Neural progenitor cell (in vitro differentiated cells): ENCODE measurements at regions not wholly inside any gene's neighbourhood (a gene's known extent, or its start where the extent isn't known, plus 50 kb on each side); places are given as distances from the start of the nearest gene placed in this dataset.
"Not testable (repeated sequence)": the region's sequence is repeated elsewhere in the genome, so short reads cannot be mapped to it uniquely, and the experiment has no call there.

Experiments
- DNase-seq: peaks from one replicate; pipeline ENCODE4 v3.0.0-alpha.2; 2016; ENCODE audit warnings: low spot score
- H2AFZ ChIP-seq: fragments of 200-600 bp; sonication (generic); replicated peaks from 2 replicates; pipeline ENCODE4 v1.6.1; 2016; ENCODE audit warnings: antibody characterized with exemption
- H3F3A ChIP-seq: fragments of 200-600 bp; sonication (generic); 2 replicates; pipeline ENCODE4 v1.6.1; 2016; ENCODE audit warnings: antibody characterized with exemption, low read depth
- H3K27ac ChIP-seq: fragments of 200-600 bp; sonication (generic); 2 replicates; pipeline ENCODE4 v1.5.1; 2016; ENCODE audit warnings: mild to moderate bottlenecking
- H3K27me3 ChIP-seq: fragments of 200-600 bp; sonication (generic); 2 replicates; pipeline ENCODE4 v1.6.1; 2016; ENCODE audit warnings: mild to moderate bottlenecking, moderate library complexity
- H3K36me3 ChIP-seq: fragments of 200-600 bp; sonication (generic); 2 replicates; pipeline ENCODE4 v1.5.1; 2016
- H3K4me1 ChIP-seq: fragments of 200-600 bp; sonication (generic); 2 replicates; pipeline ENCODE4 v1.6.1; 2016; ENCODE audit warnings: mixed run types
- H3K4me2 ChIP-seq: fragments of 200-600 bp; sonication (generic); 2 replicates; pipeline ENCODE4 v1.6.1; 2016
- H3K4me3 ChIP-seq: fragments of 200-600 bp; sonication (generic); 2 replicates; pipeline ENCODE4 v1.5.1; 2016
- H3K79me2 ChIP-seq: fragments of 200-600 bp; sonication (generic); 2 replicates; pipeline ENCODE4 v1.6.1; 2016; ENCODE audit warnings: low read depth
- H3K9ac ChIP-seq: fragments of 200-600 bp; sonication (generic); 2 replicates; pipeline ENCODE4 v1.6.1; 2016
- H3K9me3 ChIP-seq: fragments of 200-600 bp; sonication (generic); 2 replicates; pipeline ENCODE4 v1.5.1; 2016; ENCODE audit warnings: low read depth
- H4K20me1 ChIP-seq: fragments of 200-600 bp; sonication (generic); 2 replicates; pipeline ENCODE4 v1.6.1; 2016; ENCODE audit warnings: low read depth
- H3K27ac Mint-ChIP-seq: 3 replicates; pipeline ENCODE4 v1.8.0; 2021; ENCODE audit warnings: mixed read lengths
- H3K27me3 Mint-ChIP-seq: 2 replicates; pipeline ENCODE4 v1.8.0; 2022; ENCODE audit warnings: low read depth, mild to moderate bottlenecking, inconsistent platforms, moderate library complexity, mixed read lengths; ENCODE audit not compliant: insufficient read depth
- H3K36me3 Mint-ChIP-seq: 3 replicates; pipeline ENCODE4 v1.8.0; 2021; ENCODE audit warnings: mixed read lengths
- H3K4me1 Mint-ChIP-seq: 3 replicates; pipeline ENCODE4 v1.8.0; 2021; ENCODE audit warnings: mixed read lengths
- H3K4me3 Mint-ChIP-seq: 3 replicates; pipeline ENCODE4 v1.8.0; 2021; ENCODE audit warnings: mild to moderate bottlenecking, moderate library complexity, mixed read lengths
- H3K9me3 Mint-ChIP-seq: 3 replicates; pipeline ENCODE4 v1.8.0; 2020; ENCODE audit warnings: mixed read lengths
- EZH2 ChIP-seq: fragments of 200-600 bp; sonication (generic); IDR thresholded peaks from 2 replicates; pipeline ENCODE4 v1.6.1; 2017; ENCODE audit warnings: antibody characterized with exemption, mild to moderate bottlenecking, moderate library complexity
- EZH2phosphoT487 ChIP-seq: fragments of 200-600 bp; sonication (generic); IDR thresholded peaks from 2 replicates; pipeline ENCODE4 v1.6.1; 2017; ENCODE audit warnings: antibody characterized with exemption
- TF ChIP-seq, protein P1 (sequence below): fragments of 200-600 bp; sonication (generic); IDR thresholded peaks from 2 replicates; pipeline ENCODE4 v1.5.1; 2017; ENCODE audit warnings: antibody characterized with exemption, mild to moderate bottlenecking

GRCh38 chr2:235105821-235106359 is 154.1 kb downstream of the SH3BP4 start:
- Histone ChIP-seq H3K4me2 (no peak overlapping the region), H3K9ac (no peak overlapping the region), H3F3A (peaks cover 3% of the 10 kb centered on the region), H4K20me1 (no peaks in the 10 kb centered on the region), H3K4me3 (no peak overlapping the region), H3K27ac (no peak overlapping the region), H3K36me3 (no peaks in the 10 kb centered on the region), H3K27me3 (no peaks in the 10 kb centered on the region), H3K79me2 (no peaks in the 10 kb centered on the region), H2AFZ (no peak overlapping the region), H3K4me1 (peaks cover 3% of the 10 kb centered on the region), H3K9me3 (no peaks in the 10 kb centered on the region)
- H3K27me3 Mint-ChIP-seq = peaks cover 9% of the 10 kb centered on the region
- H3K9me3 Mint-ChIP-seq = peaks cover 5% of the 10 kb centered on the region
- no peak for DNase-seq
- no peak overlapping the region for H3K4me3 Mint-ChIP-seq
- H3K4me1 Mint-ChIP-seq = peaks cover 37% of the 10 kb centered on the region
- no peaks in the 10 kb centered on the region for H3K36me3 Mint-ChIP-seq
- peak overlapping the region; percentile 71 for H3K27ac Mint-ChIP-seq
- no peak for TF ChIP-seq EZH2phosphoT487
- TF ChIP-seq, protein P1, sequence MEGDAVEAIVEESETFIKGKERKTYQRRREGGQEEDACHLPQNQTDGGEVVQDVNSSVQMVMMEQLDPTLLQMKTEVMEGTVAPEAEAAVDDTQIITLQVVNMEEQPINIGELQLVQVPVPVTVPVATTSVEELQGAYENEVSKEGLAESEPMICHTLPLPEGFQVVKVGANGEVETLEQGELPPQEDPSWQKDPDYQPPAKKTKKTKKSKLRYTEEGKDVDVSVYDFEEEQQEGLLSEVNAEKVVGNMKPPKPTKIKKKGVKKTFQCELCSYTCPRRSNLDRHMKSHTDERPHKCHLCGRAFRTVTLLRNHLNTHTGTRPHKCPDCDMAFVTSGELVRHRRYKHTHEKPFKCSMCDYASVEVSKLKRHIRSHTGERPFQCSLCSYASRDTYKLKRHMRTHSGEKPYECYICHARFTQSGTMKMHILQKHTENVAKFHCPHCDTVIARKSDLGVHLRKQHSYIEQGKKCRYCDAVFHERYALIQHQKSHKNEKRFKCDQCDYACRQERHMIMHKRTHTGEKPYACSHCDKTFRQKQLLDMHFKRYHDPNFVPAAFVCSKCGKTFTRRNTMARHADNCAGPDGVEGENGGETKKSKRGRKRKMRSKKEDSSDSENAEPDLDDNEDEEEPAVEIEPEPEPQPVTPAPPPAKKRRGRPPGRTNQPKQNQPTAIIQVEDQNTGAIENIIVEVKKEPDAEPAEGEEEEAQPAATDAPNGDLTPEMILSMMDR = no peak
- TF ChIP-seq EZH2 = no peak

DNA sequence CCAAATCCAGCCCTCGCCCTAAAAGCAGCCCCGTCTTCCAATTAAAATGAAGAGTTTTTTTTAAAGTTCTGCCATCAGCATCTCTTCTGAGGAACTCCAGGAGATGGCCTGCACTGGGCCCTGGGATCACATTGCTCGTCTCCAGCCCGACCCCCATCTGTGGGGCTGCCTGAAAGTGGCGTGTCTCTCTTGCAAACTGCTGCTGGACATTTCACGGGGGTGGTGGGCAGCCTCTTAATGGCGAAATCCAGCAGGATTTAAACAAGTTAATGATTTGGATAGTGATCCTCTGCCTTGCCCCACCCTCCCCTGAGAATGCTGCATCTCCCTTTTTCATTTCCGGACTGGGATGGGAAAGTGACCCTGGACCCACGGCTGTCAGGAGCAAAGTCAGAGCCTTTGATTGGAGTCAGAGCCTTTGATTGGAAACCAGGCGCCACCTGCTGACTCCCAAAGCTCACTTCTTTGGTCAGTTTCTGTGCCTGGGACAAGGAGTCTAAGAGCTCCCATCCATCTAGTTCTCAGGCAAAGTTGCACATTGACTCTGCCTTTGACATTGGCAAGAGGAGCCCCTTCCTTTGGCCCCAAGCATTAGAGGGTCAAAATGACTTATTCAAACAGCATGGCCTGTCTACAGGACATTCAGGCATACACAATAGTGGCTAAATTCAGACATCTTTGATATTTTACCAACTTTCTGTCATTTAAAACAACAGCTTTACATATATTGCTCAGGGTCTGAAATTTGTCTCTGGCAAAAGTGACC is 155.2 kb downstream of the SH3BP4 start:
- Histone ChIP-seq H4K20me1 (no peaks in the 10 kb centered on the region), H2AFZ (no peak overlapping the region), H3K27me3 (no peaks in the 10 kb centered on the region), H3K36me3 (no peaks in the 10 kb centered on the region), H3K4me2 (no peak overlapping the region), H3K4me1 (peaks cover 3% of the 10 kb centered on the region), H3K9ac (no peak overlapping the region), H3K79me2 (no peaks in the 10 kb centered on the region), H3K27ac (no peak overlapping the region), H3F3A (peaks cover 3% of the 10 kb centered on the region), H3K4me3 (no peak overlapping the region), H3K9me3 (no peaks in the 10 kb centered on the region)
- peak overlapping the region; percentile 62 for H3K27ac Mint-ChIP-seq
- peaks cover 9% of the 10 kb centered on the region for H3K27me3 Mint-ChIP-seq
- H3K4me1 Mint-ChIP-seq = peaks cover 37% of the 10 kb centered on the region
- peaks cover 5% of the 10 kb centered on the region for H3K9me3 Mint-ChIP-seq
- peak; percentile 84 for DNase-seq
- no peak for TF ChIP-seq EZH2phosphoT487
- TF ChIP-seq, protein P1 = peak; percentile 78
- H3K4me3 Mint-ChIP-seq = no peak overlapping the region
- no peaks in the 10 kb centered on the region for H3K36me3 Mint-ChIP-seq

DNA sequence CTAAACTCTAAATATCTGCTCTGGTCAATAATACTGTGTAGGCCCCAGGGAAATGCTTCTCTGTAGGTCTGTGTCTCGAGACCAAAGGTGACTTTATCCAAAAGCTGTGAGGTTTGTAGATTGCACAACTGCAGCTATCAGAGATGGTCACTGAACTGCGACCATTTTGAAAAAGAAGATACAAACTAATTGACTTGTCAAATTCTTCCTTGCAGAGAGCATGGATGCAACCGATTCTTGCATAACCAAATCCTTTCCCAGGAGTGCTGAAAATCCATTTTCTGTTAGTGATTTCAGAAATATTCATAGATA is 155.8 kb downstream of the SH3BP4 start:
- no peak overlapping the region for H3K9ac ChIP-seq
- H3K79me2 ChIP-seq = no peaks in the 10 kb centered on the region
- H3K4me2 ChIP-seq = no peak overlapping the region
- peaks cover 5% of the 10 kb centered on the region for H3K9me3 Mint-ChIP-seq
- H3K4me3 Mint-ChIP-seq = no peak overlapping the region
- peaks cover 9% of the 10 kb centered on the region for H3K27me3 Mint-ChIP-seq
- no peak overlapping the region for H3K27ac ChIP-seq
- no peak overlapping the region for H3K27ac Mint-ChIP-seq
- no peaks in the 10 kb centered on the region for H3K27me3 ChIP-seq
- H3F3A ChIP-seq = peaks cover 3% of the 10 kb centered on the region
- H3K36me3 ChIP-seq = no peaks in the 10 kb centered on the region
- no peaks in the 10 kb centered on the region for H3K9me3 ChIP-seq
- H2AFZ ChIP-seq = no peak overlapping the region
- DNase-seq = no peak
- no peak overlapping the region for H3K4me3 ChIP-seq
- H3K36me3 Mint-ChIP-seq = no peaks in the 10 kb centered on the region
- peaks cover 34% of the 10 kb centered on the region for H3K4me1 Mint-ChIP-seq
- H3K4me1 ChIP-seq = peaks cover under 1% of the 10 kb centered on the region
- TF ChIP-seq EZH2phosphoT487 (no peak), EZH2 (no peak)
- TF ChIP-seq, protein P1 = no peak
- no peaks in the 10 kb centered on the region for H4K20me1 ChIP-seq

DNA sequence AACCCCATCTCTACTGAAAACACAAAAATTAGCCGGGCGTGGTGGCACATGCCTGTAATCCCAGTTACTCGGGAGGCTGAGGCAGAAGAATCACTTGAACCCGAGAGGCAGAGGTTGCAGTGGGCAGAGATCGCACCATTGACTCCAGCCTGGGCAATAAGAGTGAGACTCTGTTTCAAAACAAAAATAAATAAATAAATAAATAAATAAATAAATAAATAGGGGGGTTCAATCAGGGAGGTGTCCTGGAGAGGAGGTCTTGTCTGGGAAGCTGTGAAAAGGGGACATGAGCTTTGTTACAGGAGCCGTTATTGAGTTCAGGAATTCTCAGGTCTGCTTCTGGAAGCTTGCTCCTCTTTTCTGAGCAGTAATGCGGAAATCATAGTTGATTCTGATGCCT is 157.7 kb downstream of the SH3BP4 start:
- H3K9me3 ChIP-seq, H3F3A ChIP-seq, H2AFZ ChIP-seq, H3K36me3 Mint-ChIP-seq, H3K27ac Mint-ChIP-seq, H3K4me3 ChIP-seq, H3K4me2 ChIP-seq, H3K9ac ChIP-seq, H3K27me3 ChIP-seq, H3K4me1 ChIP-seq, DNase-seq, H3K9me3 Mint-ChIP-seq, H3K36me3 ChIP-seq, H3K79me2 ChIP-seq, H3K4me3 Mint-ChIP-seq, H4K20me1 ChIP-seq, H3K27ac ChIP-seq: not testable (repeated sequence)
- H3K4me1 Mint-ChIP-seq = peaks cover 28% of the 10 kb centered on the region
- peaks cover 13% of the 10 kb centered on the region for H3K27me3 Mint-ChIP-seq
